ENCODE measurements at regions not wholly inside any gene's neighbourhood (a gene's known extent, or its start where the extent isn't known, plus 50 kb on each side); places are given as distances from the start of the nearest gene placed in this dataset.

DNA sequence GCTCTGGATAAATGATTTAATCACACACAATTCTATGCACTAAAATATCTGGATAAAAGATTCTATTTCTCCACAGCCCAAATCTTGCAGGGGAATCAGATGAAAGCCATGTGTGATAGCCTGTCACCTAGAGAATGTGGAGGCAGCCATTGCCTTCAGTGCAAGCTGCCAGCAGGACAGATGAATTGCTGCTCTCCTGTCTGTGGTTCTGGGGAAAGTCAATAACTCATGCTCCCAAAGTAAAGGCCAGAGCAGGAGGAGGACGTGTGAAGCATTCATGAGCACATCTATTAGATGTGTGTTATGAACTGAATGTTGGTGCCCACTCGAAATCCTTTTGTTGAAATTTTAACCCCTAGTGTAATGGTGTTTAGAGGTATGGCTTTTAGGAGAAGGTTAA lies 195.1 kb downstream of the RDH14 start:
- TF ChIP-seq RXRA (IDR thresholded peaks at IDR 0.05) = no peak
- no peak for TF ChIP-seq JUND (IDR thresholded peaks at IDR 0.05)
- TF ChIP-seq, protein P1, sequence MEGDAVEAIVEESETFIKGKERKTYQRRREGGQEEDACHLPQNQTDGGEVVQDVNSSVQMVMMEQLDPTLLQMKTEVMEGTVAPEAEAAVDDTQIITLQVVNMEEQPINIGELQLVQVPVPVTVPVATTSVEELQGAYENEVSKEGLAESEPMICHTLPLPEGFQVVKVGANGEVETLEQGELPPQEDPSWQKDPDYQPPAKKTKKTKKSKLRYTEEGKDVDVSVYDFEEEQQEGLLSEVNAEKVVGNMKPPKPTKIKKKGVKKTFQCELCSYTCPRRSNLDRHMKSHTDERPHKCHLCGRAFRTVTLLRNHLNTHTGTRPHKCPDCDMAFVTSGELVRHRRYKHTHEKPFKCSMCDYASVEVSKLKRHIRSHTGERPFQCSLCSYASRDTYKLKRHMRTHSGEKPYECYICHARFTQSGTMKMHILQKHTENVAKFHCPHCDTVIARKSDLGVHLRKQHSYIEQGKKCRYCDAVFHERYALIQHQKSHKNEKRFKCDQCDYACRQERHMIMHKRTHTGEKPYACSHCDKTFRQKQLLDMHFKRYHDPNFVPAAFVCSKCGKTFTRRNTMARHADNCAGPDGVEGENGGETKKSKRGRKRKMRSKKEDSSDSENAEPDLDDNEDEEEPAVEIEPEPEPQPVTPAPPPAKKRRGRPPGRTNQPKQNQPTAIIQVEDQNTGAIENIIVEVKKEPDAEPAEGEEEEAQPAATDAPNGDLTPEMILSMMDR (IDR thresholded peaks at IDR 0.05; ENCODE audit: low read depth, low read length, missing input control) = no peak
- TF ChIP-seq FOXA2 (IDR thresholded peaks at IDR 0.05) = no peak
- TF ChIP-seq, protein P2, sequence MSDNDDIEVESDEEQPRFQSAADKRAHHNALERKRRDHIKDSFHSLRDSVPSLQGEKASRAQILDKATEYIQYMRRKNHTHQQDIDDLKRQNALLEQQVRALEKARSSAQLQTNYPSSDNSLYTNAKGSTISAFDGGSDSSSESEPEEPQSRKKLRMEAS (IDR thresholded peaks at IDR 0.05) = no peak
- TF ChIP-seq, protein P3, sequence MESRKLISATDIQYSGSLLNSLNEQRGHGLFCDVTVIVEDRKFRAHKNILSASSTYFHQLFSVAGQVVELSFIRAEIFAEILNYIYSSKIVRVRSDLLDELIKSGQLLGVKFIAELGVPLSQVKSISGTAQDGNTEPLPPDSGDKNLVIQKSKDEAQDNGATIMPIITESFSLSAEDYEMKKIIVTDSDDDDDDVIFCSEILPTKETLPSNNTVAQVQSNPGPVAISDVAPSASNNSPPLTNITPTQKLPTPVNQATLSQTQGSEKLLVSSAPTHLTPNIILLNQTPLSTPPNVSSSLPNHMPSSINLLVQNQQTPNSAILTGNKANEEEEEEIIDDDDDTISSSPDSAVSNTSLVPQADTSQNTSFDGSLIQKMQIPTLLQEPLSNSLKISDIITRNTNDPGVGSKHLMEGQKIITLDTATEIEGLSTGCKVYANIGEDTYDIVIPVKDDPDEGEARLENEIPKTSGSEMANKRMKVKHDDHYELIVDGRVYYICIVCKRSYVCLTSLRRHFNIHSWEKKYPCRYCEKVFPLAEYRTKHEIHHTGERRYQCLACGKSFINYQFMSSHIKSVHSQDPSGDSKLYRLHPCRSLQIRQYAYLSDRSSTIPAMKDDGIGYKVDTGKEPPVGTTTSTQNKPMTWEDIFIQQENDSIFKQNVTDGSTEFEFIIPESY (IDR thresholded peaks at IDR 0.05) = no peak
- TF ChIP-seq, protein P4, sequence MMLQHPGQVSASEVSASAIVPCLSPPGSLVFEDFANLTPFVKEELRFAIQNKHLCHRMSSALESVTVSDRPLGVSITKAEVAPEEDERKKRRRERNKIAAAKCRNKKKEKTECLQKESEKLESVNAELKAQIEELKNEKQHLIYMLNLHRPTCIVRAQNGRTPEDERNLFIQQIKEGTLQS (IDR thresholded peaks at IDR 0.05) = no peak
- TF ChIP-seq, protein P5, sequence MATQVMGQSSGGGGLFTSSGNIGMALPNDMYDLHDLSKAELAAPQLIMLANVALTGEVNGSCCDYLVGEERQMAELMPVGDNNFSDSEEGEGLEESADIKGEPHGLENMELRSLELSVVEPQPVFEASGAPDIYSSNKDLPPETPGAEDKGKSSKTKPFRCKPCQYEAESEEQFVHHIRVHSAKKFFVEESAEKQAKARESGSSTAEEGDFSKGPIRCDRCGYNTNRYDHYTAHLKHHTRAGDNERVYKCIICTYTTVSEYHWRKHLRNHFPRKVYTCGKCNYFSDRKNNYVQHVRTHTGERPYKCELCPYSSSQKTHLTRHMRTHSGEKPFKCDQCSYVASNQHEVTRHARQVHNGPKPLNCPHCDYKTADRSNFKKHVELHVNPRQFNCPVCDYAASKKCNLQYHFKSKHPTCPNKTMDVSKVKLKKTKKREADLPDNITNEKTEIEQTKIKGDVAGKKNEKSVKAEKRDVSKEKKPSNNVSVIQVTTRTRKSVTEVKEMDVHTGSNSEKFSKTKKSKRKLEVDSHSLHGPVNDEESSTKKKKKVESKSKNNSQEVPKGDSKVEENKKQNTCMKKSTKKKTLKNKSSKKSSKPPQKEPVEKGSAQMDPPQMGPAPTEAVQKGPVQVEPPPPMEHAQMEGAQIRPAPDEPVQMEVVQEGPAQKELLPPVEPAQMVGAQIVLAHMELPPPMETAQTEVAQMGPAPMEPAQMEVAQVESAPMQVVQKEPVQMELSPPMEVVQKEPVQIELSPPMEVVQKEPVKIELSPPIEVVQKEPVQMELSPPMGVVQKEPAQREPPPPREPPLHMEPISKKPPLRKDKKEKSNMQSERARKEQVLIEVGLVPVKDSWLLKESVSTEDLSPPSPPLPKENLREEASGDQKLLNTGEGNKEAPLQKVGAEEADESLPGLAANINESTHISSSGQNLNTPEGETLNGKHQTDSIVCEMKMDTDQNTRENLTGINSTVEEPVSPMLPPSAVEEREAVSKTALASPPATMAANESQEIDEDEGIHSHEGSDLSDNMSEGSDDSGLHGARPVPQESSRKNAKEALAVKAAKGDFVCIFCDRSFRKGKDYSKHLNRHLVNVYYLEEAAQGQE (IDR thresholded peaks at IDR 0.05) = no peak
- TF ChIP-seq SP1 (IDR thresholded peaks at IDR 0.05) = no peak
- no peak for TF ChIP-seq HNF4A (conservative IDR thresholded peaks at IDR 0.05)
- no peak for TF ChIP-seq HNF4G (IDR thresholded peaks at IDR 0.05)
- TF ChIP-seq FOXA1 (IDR thresholded peaks at IDR 0.05) = no peak
- no peak for TF ChIP-seq RAD21 (IDR thresholded peaks at IDR 0.05)
- TF ChIP-seq YY1 (IDR thresholded peaks at IDR 0.05) = no peak
- TF ChIP-seq TAF1 (conservative IDR thresholded peaks at IDR 0.05) = no peak
- TF ChIP-seq GABPA (IDR thresholded peaks at IDR 0.05 in 1 of 2, conservative IDR thresholded peaks at IDR 0.05 in 1 of 2) = no peak
- TF ChIP-seq EGR1 (IDR thresholded peaks at IDR 0.05; ENCODE audit: low read depth in 2 of 2) = no peak
- no peak for TF ChIP-seq NR2F2 (IDR thresholded peaks at IDR 0.05)
- 80% methylated on average over 2 of the region's 2 CpGs for whole genome bisulfite sequencing
- H3K9ac ChIP-seq (ENCODE audit: low read depth in 1 of 2, low read length in 2 of 2) = no peak overlapping the region
- no peaks in the 10 kb centered on the region for H3K36me3 ChIP-seq (ENCODE audit: control insufficient read depth in 4 of 4, insufficient read depth in 3 of 4, low read depth in 1 of 4, low read length in 3 of 4)
- H3K9me3 ChIP-seq (ENCODE audit: control insufficient read depth in 4 of 4, low read length in 3 of 4) = no peaks in the 10 kb centered on the region
- no peak for DNase-seq (ENCODE audit: low spot score)
- no peak overlapping the region for H3K4me3 ChIP-seq (ENCODE audit: low read depth in 1 of 3, low read length in 3 of 3)
- peaks cover 0 to 2% (median 0%) of the 10 kb centered on the region in 4 donors for H3K27me3 ChIP-seq (ENCODE audit: control insufficient read depth in 4 of 4, insufficient read depth in 4 of 4, low read length in 3 of 4)
- no peak overlapping the region for H3K27ac ChIP-seq (ENCODE audit: low read depth in 1 of 2, low read length in 2 of 2)
- H3K4me1 ChIP-seq (ENCODE audit: control insufficient read depth in 4 of 4, insufficient read depth in 4 of 4, low read length in 3 of 4) = no peaks in the 10 kb centered on the region

Measured in liver (tissue), 8 donors.